NCI-H345 treated with DMSO at 0.1 percent for 48 hours (cell line): ENCODE measurements at regions not wholly inside any gene's neighbourhood (a gene's known extent, or its start where the extent isn't known, plus 50 kb on each side); places are given as distances from the start of the nearest gene placed in this dataset.
"Not testable (repeated sequence)": the region's sequence is repeated elsewhere in the genome, so short reads cannot be mapped to it uniquely, and the experiment has no call there.

Source experiments
- DNase-seq: peaks from one replicate; lab custom pipeline; 2025; ENCODE audit not compliant: unreplicated experiment; lab: John Stamatoyannopoulos, UW

GRCh38 chr5:56405116-56405908 lies 172.2 kb upstream of the ANKRD55 start:
- no peak for DNase-seq

- no peak for DNase-seq
Observed at GRCh38 chr5:56402266-56403220, 169.4 kb upstream of the ANKRD55 start.

- not testable (repeated sequence) for DNase-seq
Observed at GRCh38 chr5:56397796-56398195, 164.7 kb upstream of the ANKRD55 start.

- no peak for DNase-seq
Observed at GRCh38 chr5:56396634-56397033, 163.5 kb upstream of the ANKRD55 start.

GRCh38 chr5:56389261-56389660 lies 156.1 kb upstream of the ANKRD55 start:
- DNase-seq = no peak

GRCh38 chr5:56388229-56388985 lies 155.3 kb upstream of the ANKRD55 start:
- no peak for DNase-seq

GRCh38 chr5:56386046-56386445 lies 152.9 kb upstream of the ANKRD55 start:
- DNase-seq = no peak

- no peak for DNase-seq
Observed at GRCh38 chr5:56384186-56384585, 151.1 kb upstream of the ANKRD55 start.

GRCh38 chr5:56383761-56384160 lies 150.6 kb upstream of the ANKRD55 start:
- DNase-seq = no peak

GRCh38 chr5:56382896-56383295 lies 149.8 kb upstream of the ANKRD55 start:
- no peak for DNase-seq

- no peak for DNase-seq
Observed at GRCh38 chr5:56377573-56377972, 144.4 kb upstream of the ANKRD55 start.

- DNase-seq = no peak
Observed at GRCh38 chr5:56376128-56376527, 143.0 kb upstream of the ANKRD55 start.

- DNase-seq = no peak
Observed at GRCh38 chr5:56375011-56375410, 141.9 kb upstream of the ANKRD55 start.

- not testable (repeated sequence) for DNase-seq
Observed at GRCh38 chr5:56372491-56372890, 139.4 kb upstream of the ANKRD55 start.

GRCh38 chr5:56369361-56369811 lies 136.3 kb upstream of the ANKRD55 start:
- no peak for DNase-seq

- no peak for DNase-seq
Observed at GRCh38 chr5:56367748-56368147, 134.6 kb upstream of the ANKRD55 start.

- no peak for DNase-seq
Observed at GRCh38 chr5:56366986-56367385, 133.9 kb upstream of the ANKRD55 start.

GRCh38 chr5:56361398-56361797 lies 128.3 kb upstream of the ANKRD55 start:
- no peak for DNase-seq

GRCh38 chr5:56360816-56361215 lies 127.7 kb upstream of the ANKRD55 start:
- no peak for DNase-seq

GRCh38 chr5:56359809-56360685 lies 126.9 kb upstream of the ANKRD55 start:
- no peak for DNase-seq
